ENCODE measurements at regions not wholly inside any gene's neighbourhood (a gene's known extent, or its start where the extent isn't known, plus 50 kb on each side); places are given as distances from the start of the nearest gene placed in this dataset.

DNA sequence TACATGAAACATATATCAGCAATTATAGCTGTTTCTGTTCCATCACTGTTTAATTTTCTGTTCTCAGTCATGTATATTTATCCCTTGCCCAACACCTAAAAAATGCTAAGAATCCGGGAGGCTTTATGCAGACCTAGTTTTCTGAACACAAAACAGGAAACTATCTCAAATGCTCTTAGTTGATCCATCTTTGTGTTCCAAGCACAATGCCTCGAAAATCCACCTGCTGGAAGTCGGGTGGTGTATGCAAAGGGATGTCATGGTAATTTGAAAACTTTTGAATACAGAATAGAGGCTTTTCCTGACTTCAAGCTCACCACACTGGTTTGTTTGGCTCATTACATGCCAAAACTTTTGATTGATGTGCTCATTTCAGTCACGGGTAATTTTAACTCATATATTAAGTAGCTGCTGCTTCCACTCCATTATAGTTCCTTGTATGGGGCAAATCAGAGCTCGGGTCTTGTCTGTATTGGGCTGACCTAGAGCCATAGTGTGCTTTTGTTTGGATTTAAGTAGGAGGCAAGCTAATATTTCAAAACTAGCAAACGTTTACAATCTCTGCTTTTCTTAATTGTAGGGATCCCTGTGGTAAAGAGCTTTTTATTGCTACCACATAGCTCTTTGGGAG lies 646.5 kb upstream of the EPHA7 start:
- Histone ChIP-seq H3K4me3 (ENCODE audit: low read length) (no peak overlapping the region), H3K9ac (ENCODE audit: low read length) (no peak overlapping the region), H3F3A (ENCODE audit: insufficient read depth, low read length, poor library complexity, severe bottlenecking) (no peaks in the 10 kb centered on the region), H3K27ac (ENCODE audit: low read length) (no peak overlapping the region), H2AFZ (ENCODE audit: low read depth, low read length) (no peak overlapping the region), H3K27me3 (ENCODE audit: insufficient read depth, low read depth, low read length) (no peaks in the 10 kb centered on the region), H3K36me3 (ENCODE audit: insufficient read depth, low read length) (no peaks in the 10 kb centered on the region), H3K9me3 (ENCODE audit: low read length) (no peaks in the 10 kb centered on the region), H3K4me2 (ENCODE audit: low read length) (no peak overlapping the region), H3K9me2 (ENCODE audit: insufficient read depth, low read length) (no peaks in the 10 kb centered on the region), H4K20me1 (ENCODE audit: insufficient read depth) (no peaks in the 10 kb centered on the region), H3K79me2 (replicated peaks; ENCODE audit: insufficient read depth, low read length) (no peaks in the 10 kb centered on the region)
- TF ChIP-seq, protein P1, sequence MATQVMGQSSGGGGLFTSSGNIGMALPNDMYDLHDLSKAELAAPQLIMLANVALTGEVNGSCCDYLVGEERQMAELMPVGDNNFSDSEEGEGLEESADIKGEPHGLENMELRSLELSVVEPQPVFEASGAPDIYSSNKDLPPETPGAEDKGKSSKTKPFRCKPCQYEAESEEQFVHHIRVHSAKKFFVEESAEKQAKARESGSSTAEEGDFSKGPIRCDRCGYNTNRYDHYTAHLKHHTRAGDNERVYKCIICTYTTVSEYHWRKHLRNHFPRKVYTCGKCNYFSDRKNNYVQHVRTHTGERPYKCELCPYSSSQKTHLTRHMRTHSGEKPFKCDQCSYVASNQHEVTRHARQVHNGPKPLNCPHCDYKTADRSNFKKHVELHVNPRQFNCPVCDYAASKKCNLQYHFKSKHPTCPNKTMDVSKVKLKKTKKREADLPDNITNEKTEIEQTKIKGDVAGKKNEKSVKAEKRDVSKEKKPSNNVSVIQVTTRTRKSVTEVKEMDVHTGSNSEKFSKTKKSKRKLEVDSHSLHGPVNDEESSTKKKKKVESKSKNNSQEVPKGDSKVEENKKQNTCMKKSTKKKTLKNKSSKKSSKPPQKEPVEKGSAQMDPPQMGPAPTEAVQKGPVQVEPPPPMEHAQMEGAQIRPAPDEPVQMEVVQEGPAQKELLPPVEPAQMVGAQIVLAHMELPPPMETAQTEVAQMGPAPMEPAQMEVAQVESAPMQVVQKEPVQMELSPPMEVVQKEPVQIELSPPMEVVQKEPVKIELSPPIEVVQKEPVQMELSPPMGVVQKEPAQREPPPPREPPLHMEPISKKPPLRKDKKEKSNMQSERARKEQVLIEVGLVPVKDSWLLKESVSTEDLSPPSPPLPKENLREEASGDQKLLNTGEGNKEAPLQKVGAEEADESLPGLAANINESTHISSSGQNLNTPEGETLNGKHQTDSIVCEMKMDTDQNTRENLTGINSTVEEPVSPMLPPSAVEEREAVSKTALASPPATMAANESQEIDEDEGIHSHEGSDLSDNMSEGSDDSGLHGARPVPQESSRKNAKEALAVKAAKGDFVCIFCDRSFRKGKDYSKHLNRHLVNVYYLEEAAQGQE (IDR thresholded peaks at IDR 0.05; ENCODE audit: borderline replicate concordance), result no peak
- TF ChIP-seq EZH2 (IDR thresholded peaks at IDR 0.05; ENCODE audit: borderline replicate concordance, insufficient read depth, low read length, poor library complexity, severe bottlenecking) (no peak), EP300 (conservative IDR thresholded peaks at IDR 0.05; ENCODE audit: poor library complexity, severe bottlenecking) (no peak), TAF1 (IDR thresholded peaks at IDR 0.05; ENCODE audit: low read depth) (no peak), RAD21 (conservative IDR thresholded peaks at IDR 0.05) (no peak), MXI1 (conservative IDR thresholded peaks at IDR 0.05; ENCODE audit: poor library complexity, severe bottlenecking) (no peak), POLR2AphosphoS5 (IDR thresholded peaks at IDR 0.05) (no peak), SMC3 (conservative IDR thresholded peaks at IDR 0.05; ENCODE audit: poor library complexity) (no peak)
- TF ChIP-seq, protein P2, sequence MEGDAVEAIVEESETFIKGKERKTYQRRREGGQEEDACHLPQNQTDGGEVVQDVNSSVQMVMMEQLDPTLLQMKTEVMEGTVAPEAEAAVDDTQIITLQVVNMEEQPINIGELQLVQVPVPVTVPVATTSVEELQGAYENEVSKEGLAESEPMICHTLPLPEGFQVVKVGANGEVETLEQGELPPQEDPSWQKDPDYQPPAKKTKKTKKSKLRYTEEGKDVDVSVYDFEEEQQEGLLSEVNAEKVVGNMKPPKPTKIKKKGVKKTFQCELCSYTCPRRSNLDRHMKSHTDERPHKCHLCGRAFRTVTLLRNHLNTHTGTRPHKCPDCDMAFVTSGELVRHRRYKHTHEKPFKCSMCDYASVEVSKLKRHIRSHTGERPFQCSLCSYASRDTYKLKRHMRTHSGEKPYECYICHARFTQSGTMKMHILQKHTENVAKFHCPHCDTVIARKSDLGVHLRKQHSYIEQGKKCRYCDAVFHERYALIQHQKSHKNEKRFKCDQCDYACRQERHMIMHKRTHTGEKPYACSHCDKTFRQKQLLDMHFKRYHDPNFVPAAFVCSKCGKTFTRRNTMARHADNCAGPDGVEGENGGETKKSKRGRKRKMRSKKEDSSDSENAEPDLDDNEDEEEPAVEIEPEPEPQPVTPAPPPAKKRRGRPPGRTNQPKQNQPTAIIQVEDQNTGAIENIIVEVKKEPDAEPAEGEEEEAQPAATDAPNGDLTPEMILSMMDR (IDR thresholded peaks at IDR 0.05; ENCODE audit: poor library complexity, severe bottlenecking), result no peak

DNA sequence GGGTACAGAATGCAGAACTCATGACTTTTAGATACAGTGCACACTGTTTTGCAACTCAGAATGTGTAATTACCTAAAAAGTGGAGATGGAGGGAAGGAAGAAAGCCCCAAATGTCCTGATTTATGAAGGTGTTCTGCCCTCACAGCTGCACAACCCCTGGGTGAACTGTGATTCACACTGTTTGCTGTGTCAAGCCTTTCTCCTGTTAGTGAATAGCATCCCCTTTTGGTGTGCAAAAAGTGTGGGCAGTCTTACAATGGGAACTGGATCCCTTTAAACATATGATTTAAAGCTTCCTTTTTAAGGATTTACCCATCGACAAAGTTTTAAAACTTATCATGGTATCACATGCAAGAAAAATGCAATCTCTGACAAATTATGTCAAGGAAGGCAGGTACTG lies 633.4 kb upstream of the EPHA7 start:
- H3K36me3 ChIP-seq (ENCODE audit: insufficient read depth, low read length), result no peaks in the 10 kb centered on the region
- TF ChIP-seq TAF1 (IDR thresholded peaks at IDR 0.05; ENCODE audit: low read depth) (no peak), RAD21 (conservative IDR thresholded peaks at IDR 0.05) (peak; percentile 40), MXI1 (conservative IDR thresholded peaks at IDR 0.05; ENCODE audit: poor library complexity, severe bottlenecking) (no peak), POLR2AphosphoS5 (IDR thresholded peaks at IDR 0.05) (no peak), SMC3 (conservative IDR thresholded peaks at IDR 0.05; ENCODE audit: poor library complexity) (no peak)
- TF ChIP-seq, protein P2 (IDR thresholded peaks at IDR 0.05; ENCODE audit: poor library complexity, severe bottlenecking), result no peak
- TF ChIP-seq, protein P1 (IDR thresholded peaks at IDR 0.05; ENCODE audit: borderline replicate concordance), result no peak
- H3K9me2 ChIP-seq (ENCODE audit: insufficient read depth, low read length), result no peaks in the 10 kb centered on the region
- H3K4me3 ChIP-seq (ENCODE audit: low read length), result no peak overlapping the region
- H3K27me3 ChIP-seq (ENCODE audit: insufficient read depth, low read depth, low read length), result no peaks in the 10 kb centered on the region
- no peak overlapping the region for H3K4me2 ChIP-seq (ENCODE audit: low read length)
- no peaks in the 10 kb centered on the region for H3K9me3 ChIP-seq (ENCODE audit: low read length)
- H3K27ac ChIP-seq (ENCODE audit: low read length), result no peak overlapping the region
- no peaks in the 10 kb centered on the region for H3F3A ChIP-seq (ENCODE audit: insufficient read depth, low read length, poor library complexity, severe bottlenecking)
- no peaks in the 10 kb centered on the region for H3K79me2 ChIP-seq (replicated peaks; ENCODE audit: insufficient read depth, low read length)
- H2AFZ ChIP-seq (ENCODE audit: low read depth, low read length), result no peak overlapping the region
- no peaks in the 10 kb centered on the region for H4K20me1 ChIP-seq (ENCODE audit: insufficient read depth)
- no peak overlapping the region for H3K9ac ChIP-seq (ENCODE audit: low read length)

Data from neural cell (in vitro differentiated cells).